HepG2 (cell line): ENCODE measurements at regions not wholly inside any gene's neighbourhood (a gene's known extent, or its start where the extent isn't known, plus 50 kb on each side); places are given as distances from the start of the nearest gene placed in this dataset.

Experiments
- ATAC-seq: fragments of 200-7000 bp; cut with Tn5 transposase; 3 replicates; pipeline ENCODE4 v1.9.1; 2020; ENCODE audit warnings: mild to moderate bottlenecking, moderate library complexity
- BruUV-seq: library from RNA; stranded (reverse); fragments of 400-500 nt; replicated peaks from 2 replicates; lab custom pipeline; 2021; lab: Mats Ljungman, UMichigan
- CTCF ChIA-PET: fragments of 300-600 bp; formaldehyde crosslinking; extraction: SDS; loops from one replicate; lab custom pipeline; 2021; ENCODE audit warnings: low total read pairs, inconsistent platforms, low intra/inter-chr PET ratio; lab: Yijun Ruan, JAX
- POLR2A ChIA-PET: fragments of 350-600 bp; sonication (Branson Sonifier 250); formaldehyde crosslinking; loops from one replicate; lab custom pipeline; 2020; ENCODE audit warnings: antibody characterized with exemption, inconsistent platforms; lab: Yijun Ruan, JAX
- DNase-seq: peaks from one replicate; pipeline ENCODE4 v3.0.0-alpha.2; 2015; ENCODE audit warnings: low spot score
- FAIRE-seq: peaks from 3 replicates; lab custom pipeline; 2011; peaks lifted over from hg19 to GRCh38; lab: Jason Lieb, UNC
- H2AFZ ChIP-seq: one replicate; pipeline ENCODE4 v1.6.1; 2011; ENCODE audit warnings: low read length, inconsistent platforms
- H3K27ac ChIP-seq: fragments of 300-600 bp; 3 replicates; pipeline ENCODE4 v1.8.0; 2011; ENCODE audit warnings: mixed run types, mild to moderate bottlenecking, mixed read lengths, low read length, inconsistent platforms; ENCODE audit not compliant: insufficient read depth; ENCODE audit errors: extremely low read length
- H3K27me3 ChIP-seq, 2 experiments: fragments of 200-600 bp in 1 of 2; 2 replicates in 1 of 2; 3 replicates in 1 of 2; pipeline versions ENCODE4 v1.6.0 to v1.8.0; 2011; ENCODE audit warnings: low read length in 2 of 2, mild to moderate bottlenecking in 2 of 2, moderate library complexity in 2 of 2, inconsistent platforms in 1 of 2; ENCODE audit not compliant: insufficient read depth in 2 of 2, control insufficient read depth in 1 of 2
- H3K36me3 ChIP-seq, 2 experiments: fragments of 200-600 bp in 1 of 2; replicated peaks in 1 of 2; 2 replicates in 1 of 2; 3 replicates in 1 of 2; pipeline versions ENCODE4 v1.5.1 to v1.8.0; 2011; ENCODE audit warnings: low read length in 2 of 2, inconsistent platforms in 1 of 2; ENCODE audit not compliant: insufficient read depth in 2 of 2, control insufficient read depth in 1 of 2
- H3K4me1 ChIP-seq: 2 replicates; pipeline ENCODE4 v1.5.1; 2012; ENCODE audit warnings: low read length, inconsistent platforms; ENCODE audit not compliant: insufficient read depth
- H3K4me2 ChIP-seq: 2 replicates; pipeline ENCODE4 v1.6.0; 2011; ENCODE audit warnings: low read depth, low read length, inconsistent platforms
- H3K4me3 ChIP-seq, 3 experiments: fragments of 200-600 bp in 1 of 3; sonication (generic), shearing (Covaris generic) in 1 of 3; replicated peaks in 1 of 3; 2 replicates each; pipeline ENCODE4 v1.5.1; 2011 to 2016; ENCODE audit warnings: low read length in 3 of 3, inconsistent platforms in 2 of 3, low read depth in 2 of 3, mild to moderate bottlenecking in 2 of 3, control low read depth in 1 of 3, mixed read lengths in 1 of 3; ENCODE audit not compliant: insufficient read depth in 1 of 3
- H3K79me2 ChIP-seq: one replicate; pipeline ENCODE4 v1.6.1; 2011; ENCODE audit warnings: low read length, inconsistent platforms; ENCODE audit not compliant: insufficient read depth
- H3K9ac ChIP-seq: 2 replicates; pipeline ENCODE4 v1.6.0; 2011; ENCODE audit warnings: mild to moderate bottlenecking, low read depth, low read length, inconsistent platforms; ENCODE audit not compliant: insufficient read depth
- H3K9me3 ChIP-seq: 2 replicates; pipeline ENCODE4 v1.5.1; 2012; ENCODE audit warnings: mild to moderate bottlenecking, low read length
- H4K20me1 ChIP-seq: 2 replicates; pipeline ENCODE4 v1.6.0; 2011; ENCODE audit warnings: inconsistent platforms, mild to moderate bottlenecking, low read length, moderate library complexity; ENCODE audit not compliant: insufficient read depth
- DMAP1 ChIP-seq: IDR thresholded peaks from 2 replicates; pipeline ENCODE4 v1.6.1; 2016
- GLMP ChIP-seq: sonication (generic); formaldehyde crosslinking; IDR thresholded peaks from 2 replicates; pipeline ENCODE4 v1.9.0; 2021; ENCODE audit warnings: missing genetic modification reagents, mild to moderate bottlenecking, borderline replicate concordance
- GPN1 ChIP-seq: sonication (generic); formaldehyde crosslinking; IDR thresholded peaks from 2 replicates; pipeline ENCODE4 v1.5.1; 2020; ENCODE audit warnings: missing genetic modification reagents, borderline replicate concordance
- LRRFIP1 ChIP-seq: sonication (generic); formaldehyde crosslinking; conservative IDR thresholded peaks from 2 replicates; pipeline ENCODE4 v1.4.0; 2020; ENCODE audit warnings: missing genetic modification reagents
- PLRG1 ChIP-seq: fragments of 450-650 bp; conservative IDR thresholded peaks from 2 replicates; pipeline ENCODE4 v1.6.1; 2016
- SETDB1 ChIP-seq: sonication (generic); formaldehyde crosslinking; IDR thresholded peaks from 2 replicates; pipeline ENCODE4 v1.5.1; 2020; ENCODE audit warnings: missing genetic modification reagents, mild to moderate bottlenecking, borderline replicate concordance
- XBP1 ChIP-seq: sonication (generic); formaldehyde crosslinking; IDR thresholded peaks from 2 replicates; pipeline ENCODE4 v1.5.0; 2020; ENCODE audit warnings: missing genetic modification reagents
- ZBTB4 ChIP-seq: sonication (generic); formaldehyde crosslinking; IDR thresholded peaks from 2 replicates; pipeline ENCODE4 v1.4.0; 2020; ENCODE audit warnings: missing genetic modification reagents, mild to moderate bottlenecking, borderline replicate concordance
- ZNF207 ChIP-seq: fragments of 450-650 bp; IDR thresholded peaks from 2 replicates; pipeline ENCODE4 v1.6.1; 2016; ENCODE audit warnings: antibody characterized with exemption, borderline replicate concordance
- ZNF441 ChIP-seq: sonication (generic); formaldehyde crosslinking; IDR thresholded peaks from 2 replicates; pipeline ENCODE4 v1.7.0; 2021; ENCODE audit warnings: missing genetic modification reagents, borderline replicate concordance
- ZNF792 ChIP-seq: IDR thresholded peaks from 2 replicates; pipeline ENCODE4 v1.6.1; 2016
- WGBS: methylation state at CpG from one replicate; pipeline ENCODE4 v1.1.6; 2017; ENCODE audit warnings: low lambda C conversion rate; 5-methylcytosine and 5-hydroxymethylcytosine counted together
- in situ Hi-C: cut with HindIII; loops from 2 replicates; pipeline ENCODE4 v1.10.0; 2017; ENCODE audit warnings: low pct_unique_long_range_greater_than_20kb; ENCODE audit not compliant: extremely low pct_ligation_motif_present
- intact Hi-C: fragments of 100-400 bp; cut with micrococcal nuclease; formaldehyde crosslinking; loops from one replicate; pipeline ENCODE4 v1.10.0; 2022; ENCODE audit not compliant: unreplicated experiment
- TF ChIP-seq, protein P1 (sequence below): sonication (generic); formaldehyde crosslinking; conservative IDR thresholded peaks from 2 replicates; pipeline ENCODE4 v1.4.0; 2020; ENCODE audit warnings: mild to moderate bottlenecking, missing genetic modification reagents, moderate library complexity

DNA sequence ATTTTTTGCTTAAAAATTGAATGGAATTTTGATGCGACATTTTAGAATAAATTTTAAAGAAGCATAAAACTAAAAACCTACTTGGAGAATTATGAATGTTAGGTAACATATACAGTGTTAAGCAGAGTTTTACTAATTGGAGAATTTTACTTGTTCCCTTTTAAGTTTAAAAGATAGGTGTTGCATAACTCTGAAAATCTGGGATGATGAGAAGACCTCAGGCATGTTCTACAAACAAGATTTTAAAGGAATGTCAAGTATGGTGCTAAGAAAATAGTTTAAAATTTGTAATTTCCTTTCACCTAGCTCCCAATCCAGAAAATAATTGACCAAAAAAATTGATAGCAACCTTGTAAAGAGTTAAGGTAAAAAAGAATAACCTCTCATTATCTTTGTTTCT is 135.8 kb downstream of the RFC3 start:
- no peak for ATAC-seq
- H3K79me2 ChIP-seq, result no peaks in the 10 kb centered on the region
- no peak overlapping the region for H3K9ac ChIP-seq
- H3K9me3 ChIP-seq, result no peaks in the 10 kb centered on the region
- in situ Hi-C loops, result no loop called here
- no peak overlapping the region for H3K27ac ChIP-seq
- no TSS peak for BruUV-seq
- peaks cover 49% of the 10 kb centered on the region for H3K4me1 ChIP-seq
- no peak overlapping the region for H3K4me2 ChIP-seq
- H3K4me3 ChIP-seq, result no peak overlapping the region
- no peak for TF ChIP-seq PLRG1
- no peak for TF ChIP-seq GPN1
- TF ChIP-seq ZBTB4, result no peak
- no peak for TF ChIP-seq XBP1 (CRISPR knock-in tag)
- TF ChIP-seq DMAP1, result no peak
- no peak for TF ChIP-seq ZNF441 (CRISPR knock-in tag)
- no peak for TF ChIP-seq SETDB1 (CRISPR knock-in tag)
- TF ChIP-seq GLMP, result no peak
- TF ChIP-seq ZNF207, result no peak
- no peak for TF ChIP-seq ZNF792
- TF ChIP-seq, protein P1, sequence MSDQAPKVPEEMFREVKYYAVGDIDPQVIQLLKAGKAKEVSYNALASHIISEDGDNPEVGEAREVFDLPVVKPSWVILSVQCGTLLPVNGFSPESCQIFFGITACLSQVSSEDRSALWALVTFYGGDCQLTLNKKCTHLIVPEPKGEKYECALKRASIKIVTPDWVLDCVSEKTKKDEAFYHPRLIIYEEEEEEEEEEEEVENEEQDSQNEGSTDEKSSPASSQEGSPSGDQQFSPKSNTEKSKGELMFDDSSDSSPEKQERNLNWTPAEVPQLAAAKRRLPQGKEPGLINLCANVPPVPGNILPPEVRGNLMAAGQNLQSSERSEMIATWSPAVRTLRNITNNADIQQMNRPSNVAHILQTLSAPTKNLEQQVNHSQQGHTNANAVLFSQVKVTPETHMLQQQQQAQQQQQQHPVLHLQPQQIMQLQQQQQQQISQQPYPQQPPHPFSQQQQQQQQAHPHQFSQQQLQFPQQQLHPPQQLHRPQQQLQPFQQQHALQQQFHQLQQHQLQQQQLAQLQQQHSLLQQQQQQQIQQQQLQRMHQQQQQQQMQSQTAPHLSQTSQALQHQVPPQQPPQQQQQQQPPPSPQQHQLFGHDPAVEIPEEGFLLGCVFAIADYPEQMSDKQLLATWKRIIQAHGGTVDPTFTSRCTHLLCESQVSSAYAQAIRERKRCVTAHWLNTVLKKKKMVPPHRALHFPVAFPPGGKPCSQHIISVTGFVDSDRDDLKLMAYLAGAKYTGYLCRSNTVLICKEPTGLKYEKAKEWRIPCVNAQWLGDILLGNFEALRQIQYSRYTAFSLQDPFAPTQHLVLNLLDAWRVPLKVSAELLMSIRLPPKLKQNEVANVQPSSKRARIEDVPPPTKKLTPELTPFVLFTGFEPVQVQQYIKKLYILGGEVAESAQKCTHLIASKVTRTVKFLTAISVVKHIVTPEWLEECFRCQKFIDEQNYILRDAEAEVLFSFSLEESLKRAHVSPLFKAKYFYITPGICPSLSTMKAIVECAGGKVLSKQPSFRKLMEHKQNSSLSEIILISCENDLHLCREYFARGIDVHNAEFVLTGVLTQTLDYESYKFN, result no peak
- TF ChIP-seq LRRFIP1 (CRISPR knock-in tag), result no peak
- no peak for DNase-seq
- no peaks in the 10 kb centered on the region for H3K27me3 ChIP-seq
- FAIRE-seq, result no peak
- intact Hi-C loops, result no loop called here
- ChIA-PET POLR2A (no interaction called here), CTCF (no interaction called here)
- H2AFZ ChIP-seq, result no peak overlapping the region
- H3K36me3 ChIP-seq, result no peaks in the 10 kb centered on the region
- no peaks in the 10 kb centered on the region for H4K20me1 ChIP-seq
- 97% methylated on average over 1 of the region's 1 CpG for WGBS
